Mucosa of rectum (tissue), 2 donors: ENCODE measurements at regions not wholly inside any gene's neighbourhood (a gene's known extent, or its start where the extent isn't known, plus 50 kb on each side); places are given as distances from the start of the nearest gene placed in this dataset.

Experiments used
- H3K27ac ChIP-seq, 2 donors: one replicate each; pipeline ENCODE4 v1.7.0; 2013; ENCODE audit warnings: inconsistent platforms in 2 of 2, low read depth in 2 of 2, low read length in 2 of 2
- H3K27me3 ChIP-seq, 2 donors: one replicate each; pipeline ENCODE4 v1.7.0; 2013; ENCODE audit warnings: low read length in 2 of 2; ENCODE audit not compliant: control insufficient read depth in 2 of 2, insufficient read depth in 2 of 2
- H3K36me3 ChIP-seq, 2 donors: one replicate each; pipeline ENCODE4 v1.7.0; 2013; ENCODE audit warnings: low read length in 2 of 2; ENCODE audit not compliant: control insufficient read depth in 2 of 2, insufficient read depth in 2 of 2
- H3K4me1 ChIP-seq, 2 donors: one replicate each; pipeline ENCODE4 v1.7.0; 2013; ENCODE audit warnings: low read length in 2 of 2, mild to moderate bottlenecking in 1 of 2; ENCODE audit not compliant: control insufficient read depth in 2 of 2, insufficient read depth in 2 of 2
- H3K4me3 ChIP-seq, 2 donors: one replicate each; pipeline ENCODE4 v1.7.0; 2013; ENCODE audit warnings: low read length in 2 of 2
- H3K9ac ChIP-seq, 2 donors: one replicate each; pipeline ENCODE4 v1.7.0; 2013; ENCODE audit warnings: low read length in 2 of 2, low read depth in 1 of 2, mild to moderate bottlenecking in 1 of 2
- H3K9me3 ChIP-seq, 2 donors: one replicate each; pipeline ENCODE4 v1.7.0; 2013; ENCODE audit warnings: low read length in 2 of 2; ENCODE audit not compliant: control insufficient read depth in 2 of 2
- donor health status: healthy.
- donor health status: Normal muscosa, but diverticular disease.

GRCh38 chr5:115392611-115393010 is 96.2 kb upstream of the CCDC112 start:
- Histone ChIP-seq H3K4me1 (peaks cover 7% of the 10 kb centered on the region in 2 donors), H3K4me3 (no peak overlapping the region), H3K9me3 (no peaks in the 10 kb centered on the region), H3K9ac (no peak overlapping the region), H3K27ac (no peak overlapping the region), H3K36me3 (no peaks in the 10 kb centered on the region), H3K27me3 (no peaks in the 10 kb centered on the region)

- peaks cover 7% of the 10 kb centered on the region in 2 donors for H3K4me1 ChIP-seq
- H3K9ac ChIP-seq = no peak overlapping the region
- no peaks in the 10 kb centered on the region for H3K27me3 ChIP-seq
- H3K27ac ChIP-seq = no peak overlapping the region
- no peaks in the 10 kb centered on the region for H3K36me3 ChIP-seq
- H3K9me3 ChIP-seq = no peaks in the 10 kb centered on the region
- no peak overlapping the region for H3K4me3 ChIP-seq
Measured at GRCh38 chr5:115391780-115392179, 95.3 kb upstream of the CCDC112 start.

- no peaks in the 10 kb centered on the region for H3K36me3 ChIP-seq
- no peaks in the 10 kb centered on the region for H3K9me3 ChIP-seq
- H3K9ac ChIP-seq = no peak overlapping the region
- H3K4me3 ChIP-seq = no peak overlapping the region
- H3K27ac ChIP-seq = no peak overlapping the region
- peaks cover 1 to 4% of the 10 kb centered on the region in 2 donors for H3K4me1 ChIP-seq
- H3K27me3 ChIP-seq = no peaks in the 10 kb centered on the region
Measured at GRCh38 chr5:115389799-115390382, 93.4 kb upstream of the CCDC112 start.

- no peak overlapping the region for H3K9ac ChIP-seq
- H3K4me1 ChIP-seq = peaks cover 0 to 4% of the 10 kb centered on the region in 2 donors
- no peaks in the 10 kb centered on the region for H3K27me3 ChIP-seq
- H3K27ac ChIP-seq = no peak overlapping the region
- no peaks in the 10 kb centered on the region for H3K9me3 ChIP-seq
- no peak overlapping the region for H3K4me3 ChIP-seq
- no peaks in the 10 kb centered on the region for H3K36me3 ChIP-seq
Measured at GRCh38 chr5:115389034-115389798, 92.8 kb upstream of the CCDC112 start.

- H3K36me3 ChIP-seq = no peaks in the 10 kb centered on the region
- no peaks in the 10 kb centered on the region for H3K27me3 ChIP-seq
- H3K9ac ChIP-seq = no peak overlapping the region
- no peaks in the 10 kb centered on the region for H3K4me1 ChIP-seq
- no peak overlapping the region for H3K4me3 ChIP-seq
- H3K9me3 ChIP-seq = no peaks in the 10 kb centered on the region
- H3K27ac ChIP-seq = no peak overlapping the region
Measured at GRCh38 chr5:115388240-115388639, 91.8 kb upstream of the CCDC112 start.

- Histone ChIP-seq H3K27me3 (no peaks in the 10 kb centered on the region), H3K4me1 (no peaks in the 10 kb centered on the region), H3K9ac (no peak overlapping the region), H3K27ac (no peak overlapping the region), H3K4me3 (no peak overlapping the region), H3K36me3 (no peaks in the 10 kb centered on the region), H3K9me3 (no peaks in the 10 kb centered on the region)
Measured at GRCh38 chr5:115387816-115388215, 91.4 kb upstream of the CCDC112 start.

GRCh38 chr5:115386657-115387056 is 90.2 kb upstream of the CCDC112 start:
- no peak overlapping the region for H3K9ac ChIP-seq
- H3K9me3 ChIP-seq = no peaks in the 10 kb centered on the region
- H3K4me3 ChIP-seq = no peak overlapping the region
- H3K36me3 ChIP-seq = no peaks in the 10 kb centered on the region
- H3K4me1 ChIP-seq = no peaks in the 10 kb centered on the region
- H3K27me3 ChIP-seq = no peaks in the 10 kb centered on the region
- H3K27ac ChIP-seq = no peak overlapping the region

- no peak overlapping the region for H3K4me3 ChIP-seq
- no peaks in the 10 kb centered on the region for H3K9me3 ChIP-seq
Measured at GRCh38 chr5:115384587-115385375, 88.3 kb upstream of the CCDC112 start.

GRCh38 chr5:115382989-115383388 is 86.5 kb upstream of the CCDC112 start:
- Histone ChIP-seq H3K9me3 (no peaks in the 10 kb centered on the region), H3K27me3 (no peaks in the 10 kb centered on the region), H3K4me1 (peaks cover 4 to 5% of the 10 kb centered on the region in 2 donors), H3K4me3 (no peak overlapping the region), H3K27ac (no peak overlapping the region), H3K9ac (no peak overlapping the region), H3K36me3 (no peaks in the 10 kb centered on the region)

More at GRCh38 chr5:115384587-115385375, 88.3 kb upstream of the CCDC112 start:
- Histone ChIP-seq H3K27me3 (no peaks in the 10 kb centered on the region), H3K27ac (no peak overlapping the region), H3K4me1 (peaks cover 3% of the 10 kb centered on the region in 2 donors), H3K9ac (no peak overlapping the region), H3K36me3 (no peaks in the 10 kb centered on the region)
